ENCODE measurements at regions not wholly inside any gene's neighbourhood (a gene's known extent, or its start where the extent isn't known, plus 50 kb on each side); places are given as distances from the start of the nearest gene placed in this dataset.

- 74 to 75% methylated on average over 3 of the region's 3 CpGs for WGBS, 2 donors
- no peak overlapping the region for H3K4me3 ChIP-seq (ENCODE audit: low read depth, poor library complexity, severe bottlenecking)
- intact Hi-C loops (cut with DNase I; ENCODE audit: low total_unique reads) = no loop called here
- no peak for DNase-seq (ENCODE audit: low spot score in 2 of 2)
- TF ChIP-seq POLR2A (IDR thresholded peaks at IDR 0.05) (no peak), CTCF (IDR thresholded peaks at IDR 0.05) (no peak)
Observed at GRCh38 chr9:82554381-82554780, 508.6 kb downstream of the RASEF start.

- intact Hi-C loops (cut with DNase I; ENCODE audit: low total_unique reads) = no loop called here
- WGBS, 2 donors = 67 to 81% methylated on average over 1 of the region's 1 CpG
- no peak overlapping the region for H3K4me3 ChIP-seq (ENCODE audit: low read depth, poor library complexity, severe bottlenecking)
- no peak for TF ChIP-seq POLR2A (IDR thresholded peaks at IDR 0.05)
- no peak for TF ChIP-seq CTCF (IDR thresholded peaks at IDR 0.05)
- no peak for DNase-seq (ENCODE audit: low spot score in 2 of 2)
Observed at GRCh38 chr9:82555031-82555430, 507.9 kb downstream of the RASEF start.

GRCh38 chr9:82555431-82556051 lies 507.4 kb downstream of the RASEF start:
- intact Hi-C loops (cut with DNase I; ENCODE audit: low total_unique reads) = no loop called here
- no peak for TF ChIP-seq CTCF (IDR thresholded peaks at IDR 0.05)
- no peak for TF ChIP-seq POLR2A (IDR thresholded peaks at IDR 0.05)
- 39 to 50% methylated on average over 7 of the region's 7 CpGs for WGBS, 2 donors

DNA sequence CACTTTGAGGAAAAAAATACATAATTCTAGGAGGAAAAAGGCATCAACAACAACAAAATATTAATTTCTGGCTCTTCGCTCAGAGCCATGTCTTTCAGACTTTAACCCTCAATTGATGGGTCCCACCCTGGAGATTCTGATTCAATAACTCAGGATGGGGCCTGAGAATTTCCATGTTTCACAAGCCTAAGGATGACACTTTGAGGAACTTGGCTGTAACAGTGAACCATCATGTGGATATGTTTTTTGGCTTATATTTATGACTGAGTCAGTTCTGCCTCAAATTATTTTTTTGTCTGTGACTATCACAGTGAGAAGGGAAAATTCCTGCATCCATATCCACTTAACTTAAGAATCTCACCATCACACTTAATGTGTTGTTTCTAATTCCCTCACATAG lies 504.6 kb downstream of the RASEF start:
- 77 to 78% methylated on average over 1 of the region's 1 CpG for WGBS, 2 donors
- TF ChIP-seq POLR2A (IDR thresholded peaks at IDR 0.05) (no peak), CTCF (IDR thresholded peaks at IDR 0.05) (no peak)
- H3K4me3 ChIP-seq (ENCODE audit: low read depth, poor library complexity, severe bottlenecking) = no peak overlapping the region
- intact Hi-C loops (cut with DNase I; ENCODE audit: low total_unique reads) = no loop called here
- DNase-seq (ENCODE audit: low spot score in 2 of 2) = no peak

More at GRCh38 chr9:82555431-82556051, 507.4 kb downstream of the RASEF start:
- no peak for DNase-seq (ENCODE audit: low spot score in 2 of 2)
- no peak overlapping the region for H3K4me3 ChIP-seq (ENCODE audit: low read depth, poor library complexity, severe bottlenecking)

GRCh38 chr9:82558855-82559630 lies 503.9 kb downstream of the RASEF start:
- no peak for DNase-seq (ENCODE audit: low spot score in 2 of 2)
- WGBS, 2 donors = 77% methylated on average over 9 of the region's 9 CpGs
- intact Hi-C loops (cut with DNase I; ENCODE audit: low total_unique reads) = no loop called here
- no peak overlapping the region for H3K4me3 ChIP-seq (ENCODE audit: low read depth, poor library complexity, severe bottlenecking)
- TF ChIP-seq CTCF (IDR thresholded peaks at IDR 0.05) (no peak), POLR2A (IDR thresholded peaks at IDR 0.05) (no peak)

Measured in lower leg skin (tissue), 4 donors.